ENCODE measurements at regions not wholly inside any gene's neighbourhood (a gene's known extent, or its start where the extent isn't known, plus 50 kb on each side); places are given as distances from the start of the nearest gene placed in this dataset.
A peak's percentile ranks its signal among the peaks of the same experiment; 100 is the strongest.

DNA sequence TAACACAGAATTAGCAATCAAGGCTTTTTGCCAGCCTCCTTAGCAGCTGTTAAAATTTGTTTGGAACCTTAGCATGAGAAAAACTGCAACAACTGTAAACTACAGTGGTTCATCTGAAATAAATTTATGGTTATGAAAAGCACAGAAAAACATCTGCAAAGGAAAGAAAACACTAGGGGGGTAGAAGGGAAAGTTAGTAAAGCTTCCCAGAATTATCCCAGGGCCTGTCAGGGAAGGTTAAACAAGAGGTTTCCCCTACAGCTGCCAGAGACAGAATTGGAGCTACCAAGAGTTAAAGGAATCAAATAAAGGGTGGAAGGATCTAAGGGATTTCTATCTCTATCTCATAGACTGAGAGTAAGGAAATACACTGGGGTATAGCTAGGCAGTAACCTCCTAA, 234.7 kb upstream of the DIAPH2 start:
- TF ChIP-seq, protein P1, sequence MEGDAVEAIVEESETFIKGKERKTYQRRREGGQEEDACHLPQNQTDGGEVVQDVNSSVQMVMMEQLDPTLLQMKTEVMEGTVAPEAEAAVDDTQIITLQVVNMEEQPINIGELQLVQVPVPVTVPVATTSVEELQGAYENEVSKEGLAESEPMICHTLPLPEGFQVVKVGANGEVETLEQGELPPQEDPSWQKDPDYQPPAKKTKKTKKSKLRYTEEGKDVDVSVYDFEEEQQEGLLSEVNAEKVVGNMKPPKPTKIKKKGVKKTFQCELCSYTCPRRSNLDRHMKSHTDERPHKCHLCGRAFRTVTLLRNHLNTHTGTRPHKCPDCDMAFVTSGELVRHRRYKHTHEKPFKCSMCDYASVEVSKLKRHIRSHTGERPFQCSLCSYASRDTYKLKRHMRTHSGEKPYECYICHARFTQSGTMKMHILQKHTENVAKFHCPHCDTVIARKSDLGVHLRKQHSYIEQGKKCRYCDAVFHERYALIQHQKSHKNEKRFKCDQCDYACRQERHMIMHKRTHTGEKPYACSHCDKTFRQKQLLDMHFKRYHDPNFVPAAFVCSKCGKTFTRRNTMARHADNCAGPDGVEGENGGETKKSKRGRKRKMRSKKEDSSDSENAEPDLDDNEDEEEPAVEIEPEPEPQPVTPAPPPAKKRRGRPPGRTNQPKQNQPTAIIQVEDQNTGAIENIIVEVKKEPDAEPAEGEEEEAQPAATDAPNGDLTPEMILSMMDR (IDR thresholded peaks at IDR 0.05; ENCODE audit: low read length, missing control alignments), result no peak
- DNase-seq (ENCODE audit: low read depth), result no peak
- no peak overlapping the region for H3K4me3 ChIP-seq (replicated peaks; ENCODE audit: low read depth, low read length)

DNA sequence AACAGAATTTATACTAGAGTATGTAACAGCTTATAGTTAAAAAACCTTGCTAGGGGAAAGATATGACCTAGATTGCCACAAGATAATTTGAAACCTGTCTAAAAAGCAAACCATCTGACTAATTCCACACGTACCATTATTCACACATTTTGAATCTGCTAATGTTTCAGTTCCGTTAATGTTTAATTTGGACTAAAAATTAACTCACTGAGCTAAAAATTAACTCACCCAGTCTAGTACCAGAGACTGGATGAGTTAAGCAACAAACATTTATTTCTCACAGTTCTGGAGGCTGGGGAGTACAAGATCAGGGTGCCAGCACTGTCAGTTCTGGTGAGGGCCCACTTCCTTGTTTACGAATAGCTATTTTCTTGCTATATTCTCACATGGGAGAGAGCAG, 231.5 kb upstream of the DIAPH2 start:
- H3K4me3 ChIP-seq (replicated peaks; ENCODE audit: low read depth, low read length), result no peak overlapping the region
- TF ChIP-seq, protein P1 (IDR thresholded peaks at IDR 0.05; ENCODE audit: low read length, missing control alignments), result no peak
- no peak for DNase-seq (ENCODE audit: low read depth)

DNA sequence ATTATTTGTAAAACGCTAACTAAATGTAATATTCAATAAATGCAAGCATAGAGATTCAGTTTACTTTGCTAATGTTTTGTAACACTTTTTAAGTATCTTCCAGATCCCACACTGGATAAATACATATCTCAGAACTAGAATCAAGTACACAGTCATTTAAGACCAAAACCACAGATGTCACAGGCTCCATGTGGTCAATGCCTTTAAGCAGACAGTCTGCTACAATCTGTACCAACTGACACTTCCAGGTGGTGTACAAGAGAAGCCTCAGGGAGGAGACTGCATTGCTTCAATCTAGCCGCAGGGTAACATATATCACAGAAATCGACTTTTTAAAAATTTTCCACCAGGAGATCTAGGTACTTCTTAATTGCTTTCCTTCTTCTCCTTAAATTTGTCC, 229.6 kb upstream of the DIAPH2 start:
- no peak overlapping the region for H3K4me3 ChIP-seq (replicated peaks; ENCODE audit: low read depth, low read length)
- no peak for DNase-seq (ENCODE audit: low read depth)
- TF ChIP-seq, protein P1 (IDR thresholded peaks at IDR 0.05; ENCODE audit: low read length, missing control alignments), result no peak

DNA sequence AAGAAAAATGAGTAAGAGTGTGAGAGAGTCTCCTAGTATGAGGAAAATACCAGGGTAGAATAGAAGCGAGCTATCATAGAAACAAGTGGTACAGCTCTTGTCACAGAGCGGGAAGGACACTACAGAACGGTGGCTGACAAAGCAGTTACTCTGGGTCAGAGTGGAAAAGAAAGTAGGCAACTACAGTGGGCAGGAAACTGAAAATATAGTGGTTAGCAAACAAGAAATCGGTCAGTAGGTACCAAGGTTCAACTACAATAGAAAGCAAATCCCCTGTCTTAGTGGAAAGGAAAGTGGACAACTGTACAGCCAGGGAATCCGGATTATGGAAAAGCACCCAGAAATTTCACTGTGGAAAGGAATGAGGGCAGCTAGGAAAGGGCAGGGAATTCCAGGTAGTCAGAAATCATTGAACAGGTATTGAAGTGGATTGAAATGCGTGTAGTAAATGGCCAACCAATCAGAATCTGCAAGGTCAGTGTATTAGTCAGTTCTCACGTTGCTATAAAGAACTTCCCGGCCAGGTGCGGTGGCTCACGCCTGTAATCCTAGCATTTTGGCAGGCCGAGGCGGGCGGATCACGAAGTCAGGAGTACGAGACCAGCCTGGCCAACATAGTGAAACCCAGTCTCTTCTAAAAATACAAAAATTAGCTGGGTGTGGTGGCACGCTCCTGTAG, 219.6 kb upstream of the DIAPH2 start:
- no peak overlapping the region for H3K4me3 ChIP-seq (replicated peaks; ENCODE audit: low read depth, low read length)
- TF ChIP-seq, protein P1 (IDR thresholded peaks at IDR 0.05; ENCODE audit: low read length, missing control alignments), result no peak
- no peak for DNase-seq (ENCODE audit: low read depth)

DNA sequence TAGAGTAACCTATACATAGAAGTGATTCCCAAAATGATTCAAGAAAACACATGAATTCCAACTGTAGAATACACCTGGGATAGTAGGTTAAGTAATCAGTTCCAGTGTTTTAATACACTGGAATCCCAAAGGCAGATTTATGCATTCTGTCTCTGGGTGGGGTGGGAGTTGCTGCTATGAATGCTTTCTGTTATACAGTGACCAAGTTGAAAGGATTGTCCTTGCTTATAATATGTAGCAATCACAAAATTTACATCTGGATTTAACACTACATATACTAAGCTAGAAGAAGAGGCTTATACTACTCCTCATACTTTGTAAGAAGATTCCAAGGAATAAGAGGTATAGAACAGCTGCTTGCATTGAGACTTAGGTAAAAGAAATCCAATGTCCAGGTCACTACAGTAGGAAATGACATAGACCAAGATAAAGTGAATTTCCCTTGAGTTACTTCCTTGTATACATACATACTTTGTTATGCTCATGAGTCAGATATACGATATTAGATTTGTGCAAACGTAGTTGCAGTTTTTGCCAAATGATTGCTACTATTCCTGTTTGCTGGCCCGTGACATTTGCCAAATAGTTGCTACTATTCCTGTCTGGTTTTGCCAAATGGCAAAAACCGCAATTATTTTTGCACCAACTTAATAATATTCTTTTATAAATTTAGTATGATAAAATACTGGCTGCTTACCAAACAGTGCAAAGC, 210.5 kb upstream of the DIAPH2 start:
- peak; percentile 70 for DNase-seq (ENCODE audit: low read depth)
- no peak overlapping the region for H3K4me3 ChIP-seq (replicated peaks; ENCODE audit: low read depth, low read length)
- TF ChIP-seq, protein P1 (IDR thresholded peaks at IDR 0.05; ENCODE audit: low read length, missing control alignments), result no peak

DNA sequence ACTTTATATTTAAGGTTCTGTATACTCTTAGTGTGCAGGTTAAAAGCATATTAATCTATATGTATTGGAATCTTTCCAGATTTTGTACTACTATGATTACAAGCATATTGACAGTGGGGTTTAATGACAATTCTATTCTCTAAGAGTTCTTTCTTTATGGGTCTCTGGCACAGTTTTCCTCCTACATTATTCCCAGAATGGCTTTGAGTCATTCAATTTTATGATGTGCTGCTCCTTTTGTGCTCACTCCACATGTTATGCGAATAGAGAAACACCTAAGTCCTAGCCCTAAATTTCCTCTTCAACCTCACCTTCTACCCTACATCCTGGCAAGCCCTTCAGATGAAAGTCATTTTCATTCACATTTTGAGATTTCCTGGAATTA, 209.9 kb upstream of the DIAPH2 start:
- DNase-seq (ENCODE audit: low read depth), result no peak
- H3K4me3 ChIP-seq (replicated peaks; ENCODE audit: low read depth, low read length), result no peak overlapping the region
- TF ChIP-seq, protein P1 (IDR thresholded peaks at IDR 0.05; ENCODE audit: low read length, missing control alignments), result no peak

All from fibroblast of pulmonary artery (primary cell).